ENCODE measurements at regions not wholly inside any gene's neighbourhood (a gene's known extent, or its start where the extent isn't known, plus 50 kb on each side); places are given as distances from the start of the nearest gene placed in this dataset.

- BruUV-seq (replicated peaks) = no TSS peak
- H3K4me3 ChIP-seq (ENCODE audit: low read depth in 2 of 2, low read length in 2 of 2) = no peak overlapping the region
- no peaks in the 10 kb centered on the region for H3K27me3 ChIP-seq (ENCODE audit: control insufficient read depth, insufficient read depth, low read length)
- DNase-seq (ENCODE audit: low read depth, low spot score) (no peak), ATAC-seq (no peak)
- no peak overlapping the region for H3K27ac ChIP-seq (ENCODE audit: low read length)
- TF ChIP-seq SIN3A (IDR thresholded peaks at IDR 0.05; ENCODE audit: borderline replicate concordance, insufficient read depth, low read depth, low read length) (no peak), POLR2AphosphoS5 (IDR thresholded peaks at IDR 0.05; ENCODE audit: low read depth, low read length) (no peak), CTCF (IDR thresholded peaks at IDR 0.05) (no peak), TCF7L2 (IDR thresholded peaks at IDR 0.05; ENCODE audit: low read depth, low read length) (no peak)
- TF ChIP-seq, protein P1, sequence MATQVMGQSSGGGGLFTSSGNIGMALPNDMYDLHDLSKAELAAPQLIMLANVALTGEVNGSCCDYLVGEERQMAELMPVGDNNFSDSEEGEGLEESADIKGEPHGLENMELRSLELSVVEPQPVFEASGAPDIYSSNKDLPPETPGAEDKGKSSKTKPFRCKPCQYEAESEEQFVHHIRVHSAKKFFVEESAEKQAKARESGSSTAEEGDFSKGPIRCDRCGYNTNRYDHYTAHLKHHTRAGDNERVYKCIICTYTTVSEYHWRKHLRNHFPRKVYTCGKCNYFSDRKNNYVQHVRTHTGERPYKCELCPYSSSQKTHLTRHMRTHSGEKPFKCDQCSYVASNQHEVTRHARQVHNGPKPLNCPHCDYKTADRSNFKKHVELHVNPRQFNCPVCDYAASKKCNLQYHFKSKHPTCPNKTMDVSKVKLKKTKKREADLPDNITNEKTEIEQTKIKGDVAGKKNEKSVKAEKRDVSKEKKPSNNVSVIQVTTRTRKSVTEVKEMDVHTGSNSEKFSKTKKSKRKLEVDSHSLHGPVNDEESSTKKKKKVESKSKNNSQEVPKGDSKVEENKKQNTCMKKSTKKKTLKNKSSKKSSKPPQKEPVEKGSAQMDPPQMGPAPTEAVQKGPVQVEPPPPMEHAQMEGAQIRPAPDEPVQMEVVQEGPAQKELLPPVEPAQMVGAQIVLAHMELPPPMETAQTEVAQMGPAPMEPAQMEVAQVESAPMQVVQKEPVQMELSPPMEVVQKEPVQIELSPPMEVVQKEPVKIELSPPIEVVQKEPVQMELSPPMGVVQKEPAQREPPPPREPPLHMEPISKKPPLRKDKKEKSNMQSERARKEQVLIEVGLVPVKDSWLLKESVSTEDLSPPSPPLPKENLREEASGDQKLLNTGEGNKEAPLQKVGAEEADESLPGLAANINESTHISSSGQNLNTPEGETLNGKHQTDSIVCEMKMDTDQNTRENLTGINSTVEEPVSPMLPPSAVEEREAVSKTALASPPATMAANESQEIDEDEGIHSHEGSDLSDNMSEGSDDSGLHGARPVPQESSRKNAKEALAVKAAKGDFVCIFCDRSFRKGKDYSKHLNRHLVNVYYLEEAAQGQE (IDR thresholded peaks at IDR 0.05; ENCODE audit: insufficient read depth in 1 of 2, low read depth in 2 of 2, low read length in 1 of 2) = no peak
- in situ Hi-C loops (cut with HindIII; ENCODE audit: low pct_unique_long_range_greater_than_20kb, low sequenced_read_pairs) = no loop called here
- no peaks in the 10 kb centered on the region for H3K36me3 ChIP-seq (ENCODE audit: control insufficient read depth, insufficient read depth, low read length)
- ChIA-PET CTCF (no interaction called here), POLR2A (no interaction called here)
- no peaks in the 10 kb centered on the region for H3K4me1 ChIP-seq (ENCODE audit: control insufficient read depth, insufficient read depth, low read length)
- no peaks in the 10 kb centered on the region for H3K9me3 ChIP-seq (ENCODE audit: control insufficient read depth, insufficient read depth, low read depth, low read length)
- intact Hi-C loops (cut with micrococcal nuclease; ENCODE audit: unreplicated experiment) = no loop called here
These were observed 858.4 kb upstream of the ARPP21 start for GRCh38 chr3:34780973-34781372.

DNA sequence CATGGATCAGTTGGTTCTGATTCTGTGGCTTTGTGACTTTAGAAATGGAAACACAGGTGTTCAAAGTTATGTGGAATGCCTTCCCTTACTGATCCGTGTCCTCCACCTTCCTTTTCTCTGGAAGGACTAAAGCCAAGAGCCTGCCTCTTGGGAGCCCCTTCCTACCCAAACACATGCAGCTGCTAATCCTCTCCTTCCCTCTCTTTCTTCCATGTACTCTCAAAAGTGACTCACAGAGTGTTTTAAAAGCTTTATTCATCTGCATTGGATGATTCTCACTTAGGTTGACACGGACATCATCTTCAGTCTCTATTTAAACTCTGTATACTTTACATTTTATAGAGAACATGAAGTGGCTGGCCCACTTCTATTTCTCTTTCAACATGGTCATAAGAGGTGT lies 856.5 kb upstream of the ARPP21 start:
- intact Hi-C loops (cut with micrococcal nuclease; ENCODE audit: unreplicated experiment) = no loop called here
- in situ Hi-C loops (cut with HindIII; ENCODE audit: low pct_unique_long_range_greater_than_20kb, low sequenced_read_pairs) = no loop called here
- H3K4me1 ChIP-seq (ENCODE audit: control insufficient read depth, insufficient read depth, low read length) = no peaks in the 10 kb centered on the region
- no peak overlapping the region for H3K27ac ChIP-seq (ENCODE audit: low read length)
- ATAC-seq (no peak), DNase-seq (ENCODE audit: low read depth, low spot score) (no peak)
- H3K4me3 ChIP-seq (ENCODE audit: low read depth in 2 of 2, low read length in 2 of 2) = no peak overlapping the region
- H3K27me3 ChIP-seq (ENCODE audit: control insufficient read depth, insufficient read depth, low read length) = no peaks in the 10 kb centered on the region
- H3K36me3 ChIP-seq (ENCODE audit: control insufficient read depth, insufficient read depth, low read length) = no peaks in the 10 kb centered on the region
- CTCF ChIA-PET = no interaction called here
- TF ChIP-seq POLR2AphosphoS5 (IDR thresholded peaks at IDR 0.05; ENCODE audit: low read depth, low read length) = no peak
- no peak for TF ChIP-seq CTCF (IDR thresholded peaks at IDR 0.05)
- TF ChIP-seq SIN3A (IDR thresholded peaks at IDR 0.05; ENCODE audit: borderline replicate concordance, insufficient read depth, low read depth, low read length) = no peak
- TF ChIP-seq, protein P1 (IDR thresholded peaks at IDR 0.05; ENCODE audit: insufficient read depth in 1 of 2, low read depth in 2 of 2, low read length in 1 of 2) = no peak
- no peak for TF ChIP-seq TCF7L2 (IDR thresholded peaks at IDR 0.05; ENCODE audit: low read depth, low read length)
- BruUV-seq (replicated peaks) = no TSS peak
- POLR2A ChIA-PET = no interaction called here
- no peaks in the 10 kb centered on the region for H3K9me3 ChIP-seq (ENCODE audit: control insufficient read depth, insufficient read depth, low read depth, low read length)
